ENCODE measurements at regions not wholly inside any gene's neighbourhood (a gene's known extent, or its start where the extent isn't known, plus 50 kb on each side); places are given as distances from the start of the nearest gene placed in this dataset.

- H3K4me1 ChIP-seq (ENCODE audit: control insufficient read depth, insufficient read depth, low read length, poor library complexity, severe bottlenecking) = no peaks in the 10 kb centered on the region
- no peak for DNase-seq
- no peaks in the 10 kb centered on the region for H3K27me3 ChIP-seq (replicated peaks; ENCODE audit: control insufficient read depth, insufficient read depth, low read length, poor library complexity, severe bottlenecking)
- H3K4me3 ChIP-seq (ENCODE audit: insufficient read depth, low read depth, low read length, poor library complexity, severe bottlenecking) = no peak overlapping the region
- no peak overlapping the region for H3K27ac ChIP-seq (ENCODE audit: insufficient read depth, low read length, poor library complexity, severe bottlenecking)
- no peaks in the 10 kb centered on the region for H3K9me3 ChIP-seq (ENCODE audit: control insufficient read depth, low read length)
- no peaks in the 10 kb centered on the region for H3K36me3 ChIP-seq (ENCODE audit: control insufficient read depth, insufficient read depth, low read length)
Observed at GRCh38 chr4:120540625-120541024, 381.9 kb downstream of the PRDM5 start.

DNA sequence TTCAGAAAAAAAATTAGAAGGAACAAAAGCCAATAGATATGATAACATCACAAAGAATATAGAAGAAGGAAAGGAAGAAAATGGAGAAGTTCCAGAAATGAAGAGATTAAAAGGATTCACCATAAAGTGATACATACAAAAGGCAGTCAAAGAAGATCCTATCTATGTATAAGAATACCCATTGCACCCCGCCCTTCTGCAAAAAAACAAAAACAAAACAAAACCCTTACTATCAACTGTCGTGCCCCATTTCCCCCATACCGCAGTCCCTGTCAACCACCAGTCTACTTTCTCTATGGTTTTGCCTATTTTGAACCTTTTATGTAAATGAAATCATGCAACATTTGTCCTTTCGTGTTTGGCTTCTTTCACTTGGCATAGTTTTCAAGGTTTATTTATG, 385.6 kb downstream of the PRDM5 start:
- H3K4me3 ChIP-seq (ENCODE audit: insufficient read depth, low read depth, low read length, poor library complexity, severe bottlenecking) = no peak overlapping the region
- DNase-seq = no peak
- no peaks in the 10 kb centered on the region for H3K4me1 ChIP-seq (ENCODE audit: control insufficient read depth, insufficient read depth, low read length, poor library complexity, severe bottlenecking)
- H3K27ac ChIP-seq (ENCODE audit: insufficient read depth, low read length, poor library complexity, severe bottlenecking) = no peak overlapping the region
- H3K36me3 ChIP-seq (ENCODE audit: control insufficient read depth, insufficient read depth, low read length) = no peaks in the 10 kb centered on the region
- H3K27me3 ChIP-seq (replicated peaks; ENCODE audit: control insufficient read depth, insufficient read depth, low read length, poor library complexity, severe bottlenecking) = no peaks in the 10 kb centered on the region
- H3K9me3 ChIP-seq (ENCODE audit: control insufficient read depth, low read length) = no peaks in the 10 kb centered on the region

DNA sequence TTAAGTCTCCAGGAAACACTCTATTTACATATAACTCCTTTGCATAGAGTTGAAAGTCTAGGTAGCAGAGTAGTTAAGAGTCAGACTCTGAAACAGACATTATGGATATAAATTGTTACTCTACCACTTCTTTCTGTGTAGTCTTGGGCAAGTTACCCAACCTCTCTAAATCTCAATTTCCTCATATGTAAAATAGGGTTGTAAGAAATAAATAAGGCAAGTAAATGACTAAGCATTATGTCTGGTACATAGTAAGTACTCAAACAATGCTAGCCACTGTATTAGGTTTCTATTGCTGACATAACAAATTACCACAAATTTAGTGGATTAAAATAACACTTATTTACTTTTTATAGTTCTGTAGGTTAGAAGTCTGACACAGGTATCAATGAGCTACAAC, 394.1 kb downstream of the PRDM5 start:
- DNase-seq = no peak
- no peak overlapping the region for H3K4me3 ChIP-seq (ENCODE audit: insufficient read depth, low read depth, low read length, poor library complexity, severe bottlenecking)
- no peaks in the 10 kb centered on the region for H3K4me1 ChIP-seq (ENCODE audit: control insufficient read depth, insufficient read depth, low read length, poor library complexity, severe bottlenecking)
- no peaks in the 10 kb centered on the region for H3K36me3 ChIP-seq (ENCODE audit: control insufficient read depth, insufficient read depth, low read length)
- H3K27me3 ChIP-seq (replicated peaks; ENCODE audit: control insufficient read depth, insufficient read depth, low read length, poor library complexity, severe bottlenecking) = no peaks in the 10 kb centered on the region
- no peak overlapping the region for H3K27ac ChIP-seq (ENCODE audit: insufficient read depth, low read length, poor library complexity, severe bottlenecking)
- H3K9me3 ChIP-seq (ENCODE audit: control insufficient read depth, low read length) = no peaks in the 10 kb centered on the region

DNA sequence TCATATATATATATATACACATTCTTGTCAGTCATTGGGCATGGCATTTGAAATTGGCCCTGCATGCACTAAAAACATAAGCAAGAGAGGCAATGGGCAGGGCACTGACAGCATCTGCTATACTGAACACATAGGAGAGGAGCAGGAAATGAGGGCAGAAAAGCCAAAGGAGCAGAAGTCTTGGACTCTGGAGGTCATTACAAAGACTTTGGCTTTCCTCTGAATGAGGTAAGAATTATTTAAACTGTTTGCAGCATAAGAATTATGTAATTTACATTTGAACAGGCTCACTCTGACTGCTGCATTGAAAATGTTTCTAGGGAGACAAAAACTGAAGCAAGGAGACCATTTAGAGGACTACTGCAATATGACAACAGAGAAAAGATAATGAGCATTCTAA, 396.5 kb downstream of the PRDM5 start:
- no peaks in the 10 kb centered on the region for H3K9me3 ChIP-seq (ENCODE audit: control insufficient read depth, low read length)
- no peak overlapping the region for H3K27ac ChIP-seq (ENCODE audit: insufficient read depth, low read length, poor library complexity, severe bottlenecking)
- H3K4me3 ChIP-seq (ENCODE audit: insufficient read depth, low read depth, low read length, poor library complexity, severe bottlenecking) = no peak overlapping the region
- no peaks in the 10 kb centered on the region for H3K4me1 ChIP-seq (ENCODE audit: control insufficient read depth, insufficient read depth, low read length, poor library complexity, severe bottlenecking)
- H3K36me3 ChIP-seq (ENCODE audit: control insufficient read depth, insufficient read depth, low read length) = no peaks in the 10 kb centered on the region
- no peak for DNase-seq
- no peaks in the 10 kb centered on the region for H3K27me3 ChIP-seq (replicated peaks; ENCODE audit: control insufficient read depth, insufficient read depth, low read length, poor library complexity, severe bottlenecking)

DNA sequence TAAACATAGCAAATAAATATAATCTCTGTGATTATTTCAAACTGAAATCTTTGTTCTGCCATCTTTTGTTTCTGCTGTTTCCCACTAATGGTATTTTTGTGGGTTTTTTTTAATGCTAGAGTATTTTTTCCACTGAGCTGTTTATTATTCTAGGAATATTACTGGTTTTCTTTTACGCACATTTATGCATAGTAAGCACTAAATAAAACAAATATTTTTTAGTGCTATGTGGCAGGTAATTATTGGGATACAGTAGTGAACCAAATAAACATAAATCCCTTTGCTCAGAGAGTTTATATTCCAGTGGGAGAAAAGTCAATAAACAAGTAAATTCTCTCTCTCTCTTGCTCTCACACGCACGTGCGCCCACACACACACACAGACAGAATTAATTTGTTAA, 397.4 kb downstream of the PRDM5 start:
- Histone ChIP-seq H3K4me3 (ENCODE audit: insufficient read depth, low read depth, low read length, poor library complexity, severe bottlenecking) (no peak overlapping the region), H3K36me3 (ENCODE audit: control insufficient read depth, insufficient read depth, low read length) (no peaks in the 10 kb centered on the region), H3K27me3 (replicated peaks; ENCODE audit: control insufficient read depth, insufficient read depth, low read length, poor library complexity, severe bottlenecking) (no peaks in the 10 kb centered on the region), H3K9me3 (ENCODE audit: control insufficient read depth, low read length) (no peaks in the 10 kb centered on the region), H3K27ac (ENCODE audit: insufficient read depth, low read length, poor library complexity, severe bottlenecking) (no peak overlapping the region), H3K4me1 (ENCODE audit: control insufficient read depth, insufficient read depth, low read length, poor library complexity, severe bottlenecking) (no peaks in the 10 kb centered on the region)
- no peak for DNase-seq

- H3K27ac ChIP-seq (ENCODE audit: insufficient read depth, low read length, poor library complexity, severe bottlenecking) = no peak overlapping the region
- H3K9me3 ChIP-seq (ENCODE audit: control insufficient read depth, low read length) = no peaks in the 10 kb centered on the region
- DNase-seq = no peak
- H3K4me1 ChIP-seq (ENCODE audit: control insufficient read depth, insufficient read depth, low read length, poor library complexity, severe bottlenecking) = no peaks in the 10 kb centered on the region
- no peaks in the 10 kb centered on the region for H3K27me3 ChIP-seq (replicated peaks; ENCODE audit: control insufficient read depth, insufficient read depth, low read length, poor library complexity, severe bottlenecking)
- no peaks in the 10 kb centered on the region for H3K36me3 ChIP-seq (ENCODE audit: control insufficient read depth, insufficient read depth, low read length)
- no peak overlapping the region for H3K4me3 ChIP-seq (ENCODE audit: insufficient read depth, low read depth, low read length, poor library complexity, severe bottlenecking)
Observed at GRCh38 chr4:120524237-120524636, 398.3 kb downstream of the PRDM5 start.

DNA sequence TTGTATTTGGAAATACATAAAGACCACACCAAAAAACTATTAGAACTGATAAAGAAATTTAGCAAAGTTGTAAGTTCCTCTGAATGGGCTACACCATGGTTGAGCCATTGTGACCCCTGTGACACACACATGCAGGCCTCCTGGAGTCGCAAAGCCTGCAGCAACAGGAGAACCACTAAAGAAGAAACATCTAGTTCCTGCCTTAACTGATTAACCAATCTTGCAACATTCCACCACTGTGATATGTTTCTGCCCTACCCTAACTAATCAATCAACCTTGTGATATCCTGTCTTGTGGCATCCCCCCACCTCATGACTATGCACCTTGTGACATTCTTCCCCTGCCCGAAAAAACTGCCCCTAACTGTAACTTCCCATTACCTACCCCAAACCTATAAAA, 401.8 kb downstream of the PRDM5 start:
- Histone ChIP-seq H3K9me3 (ENCODE audit: control insufficient read depth, low read length) (no peaks in the 10 kb centered on the region), H3K4me1 (ENCODE audit: control insufficient read depth, insufficient read depth, low read length, poor library complexity, severe bottlenecking) (no peaks in the 10 kb centered on the region), H3K4me3 (ENCODE audit: insufficient read depth, low read depth, low read length, poor library complexity, severe bottlenecking) (no peak overlapping the region), H3K36me3 (ENCODE audit: control insufficient read depth, insufficient read depth, low read length) (no peaks in the 10 kb centered on the region), H3K27ac (ENCODE audit: insufficient read depth, low read length, poor library complexity, severe bottlenecking) (no peak overlapping the region), H3K27me3 (replicated peaks; ENCODE audit: control insufficient read depth, insufficient read depth, low read length, poor library complexity, severe bottlenecking) (no peaks in the 10 kb centered on the region)
- no peak for DNase-seq

- no peaks in the 10 kb centered on the region for H3K9me3 ChIP-seq (ENCODE audit: control insufficient read depth, low read length)
- H3K4me3 ChIP-seq (ENCODE audit: insufficient read depth, low read depth, low read length, poor library complexity, severe bottlenecking) = no peak overlapping the region
- no peak overlapping the region for H3K27ac ChIP-seq (ENCODE audit: insufficient read depth, low read length, poor library complexity, severe bottlenecking)
- no peak for DNase-seq
- H3K36me3 ChIP-seq (ENCODE audit: control insufficient read depth, insufficient read depth, low read length) = no peaks in the 10 kb centered on the region
- H3K27me3 ChIP-seq (replicated peaks; ENCODE audit: control insufficient read depth, insufficient read depth, low read length, poor library complexity, severe bottlenecking) = no peaks in the 10 kb centered on the region
- H3K4me1 ChIP-seq (ENCODE audit: control insufficient read depth, insufficient read depth, low read length, poor library complexity, severe bottlenecking) = no peaks in the 10 kb centered on the region
Observed at GRCh38 chr4:120517966-120518365, 404.6 kb downstream of the PRDM5 start.

- no peak overlapping the region for H3K27ac ChIP-seq (ENCODE audit: insufficient read depth, low read length, poor library complexity, severe bottlenecking)
- H3K9me3 ChIP-seq (ENCODE audit: control insufficient read depth, low read length) = no peaks in the 10 kb centered on the region
- H3K4me1 ChIP-seq (ENCODE audit: control insufficient read depth, insufficient read depth, low read length, poor library complexity, severe bottlenecking) = no peaks in the 10 kb centered on the region
- no peaks in the 10 kb centered on the region for H3K36me3 ChIP-seq (ENCODE audit: control insufficient read depth, insufficient read depth, low read length)
- no peaks in the 10 kb centered on the region for H3K27me3 ChIP-seq (replicated peaks; ENCODE audit: control insufficient read depth, insufficient read depth, low read length, poor library complexity, severe bottlenecking)
- H3K4me3 ChIP-seq (ENCODE audit: insufficient read depth, low read depth, low read length, poor library complexity, severe bottlenecking) = no peak overlapping the region
- DNase-seq = no peak
Observed at GRCh38 chr4:120509719-120510118, 412.8 kb downstream of the PRDM5 start.

DNA sequence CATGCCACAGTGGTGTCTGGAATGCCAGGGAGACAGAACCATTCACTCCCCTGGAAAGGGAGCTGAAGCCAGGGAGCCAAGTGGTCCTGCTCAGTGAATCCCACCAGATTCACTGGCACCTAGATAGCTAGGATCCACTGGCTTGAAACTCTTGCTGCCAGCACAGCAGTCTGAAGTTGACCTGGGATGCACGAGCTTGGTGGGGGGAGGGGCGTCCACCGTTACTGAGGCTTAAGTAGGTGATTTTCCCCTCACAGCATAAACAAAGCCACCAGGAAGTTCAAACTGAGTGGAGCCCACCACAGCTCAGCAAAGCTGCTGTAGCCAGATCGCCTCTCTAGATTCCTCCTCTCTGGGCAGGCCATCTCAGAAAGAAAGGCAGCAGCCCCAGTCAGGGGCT, 413.3 kb downstream of the PRDM5 start:
- H3K4me1 ChIP-seq (ENCODE audit: control insufficient read depth, insufficient read depth, low read length, poor library complexity, severe bottlenecking) = no peaks in the 10 kb centered on the region
- no peaks in the 10 kb centered on the region for H3K27me3 ChIP-seq (replicated peaks; ENCODE audit: control insufficient read depth, insufficient read depth, low read length, poor library complexity, severe bottlenecking)
- H3K4me3 ChIP-seq (ENCODE audit: insufficient read depth, low read depth, low read length, poor library complexity, severe bottlenecking) = no peak overlapping the region
- no peak overlapping the region for H3K27ac ChIP-seq (ENCODE audit: insufficient read depth, low read length, poor library complexity, severe bottlenecking)
- H3K9me3 ChIP-seq (ENCODE audit: control insufficient read depth, low read length) = no peaks in the 10 kb centered on the region
- no peaks in the 10 kb centered on the region for H3K36me3 ChIP-seq (ENCODE audit: control insufficient read depth, insufficient read depth, low read length)
- DNase-seq = no peak

GRCh38 chr4:120508036-120508435, 414.5 kb downstream of the PRDM5 start:
- Histone ChIP-seq H3K36me3 (ENCODE audit: control insufficient read depth, insufficient read depth, low read length) (no peaks in the 10 kb centered on the region), H3K27me3 (replicated peaks; ENCODE audit: control insufficient read depth, insufficient read depth, low read length, poor library complexity, severe bottlenecking) (no peaks in the 10 kb centered on the region), H3K4me1 (ENCODE audit: control insufficient read depth, insufficient read depth, low read length, poor library complexity, severe bottlenecking) (no peaks in the 10 kb centered on the region), H3K9me3 (ENCODE audit: control insufficient read depth, low read length) (no peaks in the 10 kb centered on the region), H3K4me3 (ENCODE audit: insufficient read depth, low read depth, low read length, poor library complexity, severe bottlenecking) (no peak overlapping the region), H3K27ac (ENCODE audit: insufficient read depth, low read length, poor library complexity, severe bottlenecking) (no peak overlapping the region)
- DNase-seq = no peak
